K562 (cell line): ENCODE measurements at regions not wholly inside any gene's neighbourhood (a gene's known extent, or its start where the extent isn't known, plus 50 kb on each side); places are given as distances from the start of the nearest gene placed in this dataset.

Experiments
- ATAC-seq: fragments of 200-7000 bp; cut with Tn5 transposase; 3 replicates; pipeline ENCODE4 v1.9.1; 2020; ENCODE audit warnings: moderate library complexity
- BruUV-seq: library from RNA; stranded (reverse); fragments of 400-500 nt; replicated peaks from 2 replicates; lab custom pipeline; 2021; lab: Mats Ljungman, UMichigan
- CTCF ChIA-PET: fragments of 300-600 bp; formaldehyde crosslinking; extraction: SDS; loops from one replicate; lab custom pipeline; 2021; ENCODE audit warnings: low intra/inter-chr PET ratio; lab: Yijun Ruan, JAX
- POLR2A ChIA-PET: fragments of 300-600, 350-650 bp; sonication (Branson Sonifier 250); formaldehyde crosslinking; extraction: SDS; loops from one replicate; lab custom pipeline; 2021; ENCODE audit warnings: antibody characterized with exemption, inconsistent platforms; lab: Yijun Ruan, JAX
- DNase-seq, 4 experiments: peaks; one replicate each; pipeline versions ENCODE4 v3.0.0 to v3.0.0-alpha.2; 2011 to 2018; ENCODE audit warnings: low spot score in 3 of 4, mixed read lengths in 3 of 4; ENCODE audit errors: extremely low read depth in 1 of 4
- FAIRE-seq: peaks from 2 replicates; lab custom pipeline; 2011; peaks lifted over from hg19 to GRCh38; lab: Jason Lieb, UNC
- H2AFZ ChIP-seq: 2 replicates; pipeline ENCODE4 v1.6.0; 2011; ENCODE audit warnings: low read depth, low read length, control low read depth, inconsistent platforms
- H3K27ac ChIP-seq: fragments of 200-600 bp; 3 replicates; pipeline ENCODE4 v1.8.0; 2011; ENCODE audit warnings: low read depth, mild to moderate bottlenecking, control low read depth, inconsistent platforms, low read length, moderate library complexity, mixed read lengths; ENCODE audit errors: extremely low read depth
- H3K27me3 ChIP-seq, 2 experiments: fragments of 300-600 bp in 1 of 2; 2 replicates in 1 of 2; 3 replicates in 1 of 2; pipeline versions ENCODE4 v1.6.0 to v1.8.0; 2011; ENCODE audit warnings: inconsistent platforms in 2 of 2, low read length in 2 of 2, mild to moderate bottlenecking in 1 of 2, mixed read lengths in 1 of 2, moderate library complexity in 1 of 2; ENCODE audit not compliant: control insufficient read depth in 2 of 2, insufficient read depth in 2 of 2
- H3K36me3 ChIP-seq: fragments of 300-600 bp; 3 replicates; pipeline ENCODE4 v1.8.0; 2011; ENCODE audit warnings: mild to moderate bottlenecking, low read length, inconsistent platforms; ENCODE audit not compliant: control insufficient read depth, insufficient read depth
- H3K4me1 ChIP-seq, 2 experiments: fragments of 200-600 bp in 1 of 2; replicated peaks in 1 of 2; 2 replicates in 1 of 2; 3 replicates in 1 of 2; pipeline versions ENCODE4 v1.5.1 to v1.8.0; 2011; ENCODE audit warnings: inconsistent platforms in 2 of 2, low read length in 2 of 2, mild to moderate bottlenecking in 1 of 2, mixed read lengths in 1 of 2, moderate library complexity in 1 of 2; ENCODE audit not compliant: control insufficient read depth in 2 of 2, insufficient read depth in 2 of 2
- H3K4me2 ChIP-seq: 2 replicates; pipeline ENCODE4 v1.6.1; 2011; ENCODE audit warnings: low read length, control low read depth, inconsistent platforms, mixed read lengths; ENCODE audit not compliant: insufficient read depth
- H3K4me3 ChIP-seq: fragments of 200-600 bp; sonication (generic), shearing (Covaris generic); 2 replicates; pipeline ENCODE4 v1.5.1; 2016; ENCODE audit warnings: control low read depth, inconsistent platforms
- H3K79me2 ChIP-seq: fragments of 200-600 bp; 3 replicates; pipeline ENCODE4 v1.8.0; 2011; ENCODE audit warnings: low read length, inconsistent platforms; ENCODE audit not compliant: control insufficient read depth, insufficient read depth
- H3K9ac ChIP-seq, 2 experiments: 2 replicates each; pipeline versions ENCODE4 v1.6.0 to v1.6.1; 2011; ENCODE audit warnings: low read depth in 2 of 2, low read length in 2 of 2, control low read depth in 1 of 2, inconsistent platforms in 1 of 2, mild to moderate bottlenecking in 1 of 2, mixed read lengths in 1 of 2; ENCODE audit not compliant: insufficient read depth in 1 of 2
- H3K9me1 ChIP-seq: one replicate; pipeline ENCODE4 v1.6.0; 2011; ENCODE audit warnings: inconsistent platforms, mild to moderate bottlenecking, low read length, moderate library complexity; ENCODE audit not compliant: control insufficient read depth, insufficient read depth
- H3K9me3 ChIP-seq: replicated peaks from 2 replicates; pipeline ENCODE4 v1.5.1; 2011; ENCODE audit warnings: low read depth, low read length, inconsistent platforms; ENCODE audit not compliant: control insufficient read depth, insufficient read depth
- H4K20me1 ChIP-seq: replicated peaks from 2 replicates; pipeline ENCODE4 v1.6.1; 2011; ENCODE audit warnings: low read length, inconsistent platforms, mixed read lengths; ENCODE audit not compliant: control insufficient read depth, insufficient read depth
- ATF3 ChIP-seq, 2 experiments: fragments of 450-650 bp in 1 of 2; sonication (generic) in 1 of 2; formaldehyde crosslinking in 1 of 2; IDR thresholded peaks in 1 of 2; conservative IDR thresholded peaks in 1 of 2; 2 replicates each; pipeline versions ENCODE4 v1.6.1 to v1.8.1; 2016 to 2023; ENCODE audit warnings: mild to moderate bottlenecking in 2 of 2, moderate library complexity in 2 of 2, inconsistent platforms in 1 of 2, missing genetic modification reagents in 1 of 2
- CBX8 ChIP-seq: fragments of 200-600 bp; sonication (generic); IDR thresholded peaks from 2 replicates; pipeline ENCODE4 v1.6.1; 2012; ENCODE audit warnings: borderline replicate concordance, mixed run types, low read depth, mild to moderate bottlenecking, moderate library complexity, mixed read lengths, low read length, control low read depth, inconsistent platforms; ENCODE audit not compliant: poor library complexity, severe bottlenecking; ENCODE audit errors: extremely low read depth
- HDAC2 ChIP-seq: fragments of 450-650 bp; IDR thresholded peaks from 2 replicates; pipeline ENCODE4 v1.6.1; 2016; ENCODE audit warnings: mild to moderate bottlenecking
- L3MBTL2 ChIP-seq: fragments of 450-650 bp; IDR thresholded peaks from 2 replicates; pipeline ENCODE4 v1.6.1; 2016; ENCODE audit warnings: mild to moderate bottlenecking, moderate library complexity
- LEF1 ChIP-seq: fragments of 450-650 bp; IDR thresholded peaks from 2 replicates; pipeline ENCODE4 v1.6.1; 2016; ENCODE audit warnings: mild to moderate bottlenecking
- MED1 ChIP-seq: sonication (generic); formaldehyde crosslinking; IDR thresholded peaks from 2 replicates; pipeline ENCODE4 v1.8.1; 2023; ENCODE audit warnings: missing genetic modification reagents, borderline replicate concordance
- PPARD ChIP-seq: fragments of 250-450 bp; sonication (Bioruptor Pico); IDR thresholded peaks from 2 replicates; pipeline ENCODE4 v1.8.0; 2022; ENCODE audit warnings: inconsistent platforms, mild to moderate bottlenecking, moderate library complexity
- SPI1 ChIP-seq: IDR thresholded peaks from 2 replicates; pipeline ENCODE4 v1.6.1; 2011; ENCODE audit warnings: low read depth, low read length, control low read depth, borderline replicate concordance
- TCF7 ChIP-seq: sonication (generic); IDR thresholded peaks from 2 replicates; pipeline ENCODE4 v1.6.1; 2016; ENCODE audit warnings: antibody characterized with exemption, borderline replicate concordance
- ZNF134 ChIP-seq: fragments of 250-450 bp; sonication (Bioruptor Pico); conservative IDR thresholded peaks from 2 replicates; pipeline ENCODE4 v1.4.0; 2020
- ZNF318 ChIP-seq, 2 experiments: fragments of 450-650 bp; IDR thresholded peaks; 2 replicates each; pipeline ENCODE4 v1.6.1; 2016; ENCODE audit warnings: mild to moderate bottlenecking in 2 of 2, borderline replicate concordance in 1 of 2, low read depth in 1 of 2, moderate library complexity in 1 of 2
- ZNF644 ChIP-seq: fragments of 200-800 bp; sonication (Bioruptor generic); IDR thresholded peaks from 2 replicates; pipeline ENCODE4 v1.6.1; 2016; ENCODE audit warnings: low read depth, missing genetic modification characterization, missing compliant biosample characterization
- ZNF780A ChIP-seq: fragments of 250-450 bp; sonication (Bioruptor Pico); IDR thresholded peaks from 2 replicates; pipeline ENCODE4 v1.5.0; 2021; ENCODE audit warnings: mild to moderate bottlenecking
- WGBS: fragments of 100-300 bp; shearing (Covaris generic); methylation state at CpG from one replicate; pipeline ENCODE4 v1.1.6; 2016; ENCODE audit warnings: low coverage, mixed read lengths; ENCODE audit not compliant: insufficient coverage; ENCODE audit errors: missing lambda C conversion rate; 5-methylcytosine and 5-hydroxymethylcytosine counted together
- in situ Hi-C: fragments of 300-500 bp; cut with MboI; formaldehyde crosslinking; loops from 4 replicates; pipeline ENCODE4 v1.15.0; 2018; ENCODE audit warnings: inconsistent platforms, mixed read lengths
- intact Hi-C: fragments of 100-400 bp; cut with micrococcal nuclease; formaldehyde crosslinking; loops from 2 replicates; pipeline ENCODE4 v1.14.2; 2022

- TF ChIP-seq L3MBTL2: no peak
- no peak for TF ChIP-seq ZNF644 (tag)
- TF ChIP-seq CBX8: no peak
- no peak for TF ChIP-seq SPI1
- no peak for TF ChIP-seq ZNF134
These were observed 254.8 kb downstream of the INHBA start (continued) for GRCh38 chr7:41448104-41448503.

GRCh38 chr7:41447450-41448042 lies 255.3 kb downstream of the INHBA start:
- FAIRE-seq (no peak), ATAC-seq (no peak), DNase-seq (no peak)
- no peak overlapping the region for H2AFZ ChIP-seq
- in situ Hi-C loops (no loop called here), intact Hi-C loops (no loop called here)
- no peak overlapping the region for H3K4me2 ChIP-seq
- POLR2A ChIA-PET: no interaction called here
- H3K9ac ChIP-seq: no peak overlapping the region
- H3K9me3 ChIP-seq: no peaks in the 10 kb centered on the region; the same call in 1 of the 2 replicates
- H3K4me3 ChIP-seq: no peak overlapping the region
- H3K36me3 ChIP-seq: no peaks in the 10 kb centered on the region
- WGBS: 2% methylated on average over 9 of the region's 9 CpGs
- H3K4me1 ChIP-seq: no peaks in the 10 kb centered on the region
- no peak overlapping the region for H3K27ac ChIP-seq
- CTCF ChIA-PET: no interaction called here
- no peaks in the 10 kb centered on the region for H3K27me3 ChIP-seq
- H3K79me2 ChIP-seq: no peaks in the 10 kb centered on the region
- BruUV-seq: no TSS peak
- H4K20me1 ChIP-seq: no peaks in the 10 kb centered on the region
- no peaks in the 10 kb centered on the region for H3K9me1 ChIP-seq
- TF ChIP-seq ZNF780A (CRISPR knock-in tag) (no peak), ATF3 (IDR thresholded peaks at IDR 0.05) (no peak), ATF3 (CRISPR knock-in tag; conservative IDR thresholded peaks at IDR 0.05) (no peak), MED1 (no peak), TCF7 (no peak), HDAC2 (no peak), PPARD (CRISPR knock-in tag) (no peak), LEF1 (no peak), ZNF318 (IDR thresholded peaks at IDR 0.05; ENCODE audit: borderline replicate concordance in 1 of 2, low read depth in 1 of 2) (no peak)
